ENCODE measurements at regions not wholly inside any gene's neighbourhood (a gene's known extent, or its start where the extent isn't known, plus 50 kb on each side); places are given as distances from the start of the nearest gene placed in this dataset.

- H3K36me3 ChIP-seq (ENCODE audit: control insufficient read depth, insufficient read depth, low read length) = no peaks in the 10 kb centered on the region
- no peak for DNase-seq (ENCODE audit: extremely low read depth, insufficient read length)
- no peak for TF ChIP-seq CTCF (IDR thresholded peaks at IDR 0.05; ENCODE audit: insufficient read depth, low read length, poor library complexity, severe bottlenecking)
- no peak overlapping the region for H3K4me3 ChIP-seq (replicated peaks; ENCODE audit: low read depth, low read length)
- no peaks in the 10 kb centered on the region for H3K27me3 ChIP-seq (replicated peaks; ENCODE audit: control insufficient read depth, insufficient read depth, low read length)
Observed at GRCh38 chr2:57877811-57878170, 168.8 kb upstream of the VRK2 start.

- DNase-seq (ENCODE audit: extremely low read depth, insufficient read length) = no peak
- no peak overlapping the region for H3K4me3 ChIP-seq (replicated peaks; ENCODE audit: low read depth, low read length)
- H3K36me3 ChIP-seq (ENCODE audit: control insufficient read depth, insufficient read depth, low read length) = no peaks in the 10 kb centered on the region
- TF ChIP-seq CTCF (IDR thresholded peaks at IDR 0.05; ENCODE audit: insufficient read depth, low read length, poor library complexity, severe bottlenecking) = no peak
- H3K27me3 ChIP-seq (replicated peaks; ENCODE audit: control insufficient read depth, insufficient read depth, low read length) = no peaks in the 10 kb centered on the region
Observed at GRCh38 chr2:57878171-57878865, 168.3 kb upstream of the VRK2 start.

GRCh38 chr2:57878866-57879210 is 167.8 kb upstream of the VRK2 start:
- TF ChIP-seq CTCF (IDR thresholded peaks at IDR 0.05; ENCODE audit: insufficient read depth, low read length, poor library complexity, severe bottlenecking) = no peak
- H3K27me3 ChIP-seq (replicated peaks; ENCODE audit: control insufficient read depth, insufficient read depth, low read length) = no peaks in the 10 kb centered on the region
- no peak for DNase-seq (ENCODE audit: extremely low read depth, insufficient read length)
- H3K4me3 ChIP-seq (replicated peaks; ENCODE audit: low read depth, low read length) = no peak overlapping the region
- no peaks in the 10 kb centered on the region for H3K36me3 ChIP-seq (ENCODE audit: control insufficient read depth, insufficient read depth, low read length)

- Histone ChIP-seq H3K4me3 (replicated peaks; ENCODE audit: low read depth, low read length) (no peak overlapping the region), H3K27me3 (replicated peaks; ENCODE audit: control insufficient read depth, insufficient read depth, low read length) (no peaks in the 10 kb centered on the region), H3K36me3 (ENCODE audit: control insufficient read depth, insufficient read depth, low read length) (no peaks in the 10 kb centered on the region)
- TF ChIP-seq CTCF (IDR thresholded peaks at IDR 0.05; ENCODE audit: insufficient read depth, low read length, poor library complexity, severe bottlenecking) = no peak
- no peak for DNase-seq (ENCODE audit: extremely low read depth, insufficient read length)
Observed at GRCh38 chr2:57880446-57880845, 166.2 kb upstream of the VRK2 start.

- H3K4me3 ChIP-seq (replicated peaks; ENCODE audit: low read depth, low read length) = no peak overlapping the region
- no peak for DNase-seq (ENCODE audit: extremely low read depth, insufficient read length)
- no peaks in the 10 kb centered on the region for H3K36me3 ChIP-seq (ENCODE audit: control insufficient read depth, insufficient read depth, low read length)
- no peak for TF ChIP-seq CTCF (IDR thresholded peaks at IDR 0.05; ENCODE audit: insufficient read depth, low read length, poor library complexity, severe bottlenecking)
- H3K27me3 ChIP-seq (replicated peaks; ENCODE audit: control insufficient read depth, insufficient read depth, low read length) = no peaks in the 10 kb centered on the region
Observed at GRCh38 chr2:57880967-57881366, 165.6 kb upstream of the VRK2 start.
